ENCODE measurements at regions not wholly inside any gene's neighbourhood (a gene's known extent, or its start where the extent isn't known, plus 50 kb on each side); places are given as distances from the start of the nearest gene placed in this dataset.

- Mint-ChIP-seq H3K27me3 (no peaks in the 10 kb centered on the region), H3K27ac (no peak overlapping the region), H3K4me1 (ENCODE audit: unreplicated experiment) (no peaks in the 10 kb centered on the region), H3K4me3 (no peak overlapping the region), H3K9me3 (no peaks in the 10 kb centered on the region), H3K36me3 (no peaks in the 10 kb centered on the region)
- DNase-seq (ENCODE audit: extremely low spot score, unreplicated experiment), result no peak
- TF ChIP-seq, protein P1, sequence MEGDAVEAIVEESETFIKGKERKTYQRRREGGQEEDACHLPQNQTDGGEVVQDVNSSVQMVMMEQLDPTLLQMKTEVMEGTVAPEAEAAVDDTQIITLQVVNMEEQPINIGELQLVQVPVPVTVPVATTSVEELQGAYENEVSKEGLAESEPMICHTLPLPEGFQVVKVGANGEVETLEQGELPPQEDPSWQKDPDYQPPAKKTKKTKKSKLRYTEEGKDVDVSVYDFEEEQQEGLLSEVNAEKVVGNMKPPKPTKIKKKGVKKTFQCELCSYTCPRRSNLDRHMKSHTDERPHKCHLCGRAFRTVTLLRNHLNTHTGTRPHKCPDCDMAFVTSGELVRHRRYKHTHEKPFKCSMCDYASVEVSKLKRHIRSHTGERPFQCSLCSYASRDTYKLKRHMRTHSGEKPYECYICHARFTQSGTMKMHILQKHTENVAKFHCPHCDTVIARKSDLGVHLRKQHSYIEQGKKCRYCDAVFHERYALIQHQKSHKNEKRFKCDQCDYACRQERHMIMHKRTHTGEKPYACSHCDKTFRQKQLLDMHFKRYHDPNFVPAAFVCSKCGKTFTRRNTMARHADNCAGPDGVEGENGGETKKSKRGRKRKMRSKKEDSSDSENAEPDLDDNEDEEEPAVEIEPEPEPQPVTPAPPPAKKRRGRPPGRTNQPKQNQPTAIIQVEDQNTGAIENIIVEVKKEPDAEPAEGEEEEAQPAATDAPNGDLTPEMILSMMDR (conservative IDR thresholded peaks at IDR 0.05), result no peak
Measured at GRCh38 chr2:82795446-82795845, 1663.6 kb downstream of the SUCLG1 start.

GRCh38 chr2:82793711-82794435 is 1665.2 kb downstream of the SUCLG1 start:
- TF ChIP-seq, protein P1 (conservative IDR thresholded peaks at IDR 0.05), result no peak
- Mint-ChIP-seq H3K27ac (no peak overlapping the region), H3K36me3 (no peaks in the 10 kb centered on the region)

DNA sequence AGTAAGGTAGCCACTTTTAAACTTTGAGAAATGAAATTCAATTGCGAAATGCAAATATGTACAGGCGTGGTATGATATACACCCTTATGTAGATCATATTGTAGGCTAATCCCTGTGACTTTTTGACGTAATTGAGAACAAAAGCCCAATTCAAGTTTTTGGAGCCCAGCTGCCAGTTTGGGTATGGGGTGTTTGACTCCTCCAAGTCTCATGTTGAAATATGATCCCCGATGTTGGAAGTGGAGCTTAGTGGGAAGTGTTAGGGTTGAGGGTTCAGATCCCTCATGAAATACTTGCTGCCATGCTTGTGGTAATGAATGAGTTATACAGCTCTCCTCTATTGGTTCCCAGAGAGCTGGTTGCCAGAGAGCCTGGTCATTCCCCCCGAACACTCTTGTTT is 1666.8 kb downstream of the SUCLG1 start:
- Mint-ChIP-seq H3K36me3 (no peaks in the 10 kb centered on the region), H3K4me3 (no peak overlapping the region), H3K27ac (no peak overlapping the region), H3K9me3 (no peaks in the 10 kb centered on the region), H3K27me3 (no peaks in the 10 kb centered on the region), H3K4me1 (ENCODE audit: unreplicated experiment) (no peaks in the 10 kb centered on the region)
- DNase-seq (ENCODE audit: extremely low spot score, unreplicated experiment), result no peak
- TF ChIP-seq, protein P1 (conservative IDR thresholded peaks at IDR 0.05), result no peak

More at GRCh38 chr2:82793711-82794435, 1665.2 kb downstream of the SUCLG1 start:
- H3K9me3 Mint-ChIP-seq, result no peaks in the 10 kb centered on the region
- no peaks in the 10 kb centered on the region for H3K4me1 Mint-ChIP-seq (ENCODE audit: unreplicated experiment)
- DNase-seq (ENCODE audit: extremely low spot score, unreplicated experiment), result no peak
- no peak overlapping the region for H3K4me3 Mint-ChIP-seq
- H3K27me3 Mint-ChIP-seq, result no peaks in the 10 kb centered on the region

DNA sequence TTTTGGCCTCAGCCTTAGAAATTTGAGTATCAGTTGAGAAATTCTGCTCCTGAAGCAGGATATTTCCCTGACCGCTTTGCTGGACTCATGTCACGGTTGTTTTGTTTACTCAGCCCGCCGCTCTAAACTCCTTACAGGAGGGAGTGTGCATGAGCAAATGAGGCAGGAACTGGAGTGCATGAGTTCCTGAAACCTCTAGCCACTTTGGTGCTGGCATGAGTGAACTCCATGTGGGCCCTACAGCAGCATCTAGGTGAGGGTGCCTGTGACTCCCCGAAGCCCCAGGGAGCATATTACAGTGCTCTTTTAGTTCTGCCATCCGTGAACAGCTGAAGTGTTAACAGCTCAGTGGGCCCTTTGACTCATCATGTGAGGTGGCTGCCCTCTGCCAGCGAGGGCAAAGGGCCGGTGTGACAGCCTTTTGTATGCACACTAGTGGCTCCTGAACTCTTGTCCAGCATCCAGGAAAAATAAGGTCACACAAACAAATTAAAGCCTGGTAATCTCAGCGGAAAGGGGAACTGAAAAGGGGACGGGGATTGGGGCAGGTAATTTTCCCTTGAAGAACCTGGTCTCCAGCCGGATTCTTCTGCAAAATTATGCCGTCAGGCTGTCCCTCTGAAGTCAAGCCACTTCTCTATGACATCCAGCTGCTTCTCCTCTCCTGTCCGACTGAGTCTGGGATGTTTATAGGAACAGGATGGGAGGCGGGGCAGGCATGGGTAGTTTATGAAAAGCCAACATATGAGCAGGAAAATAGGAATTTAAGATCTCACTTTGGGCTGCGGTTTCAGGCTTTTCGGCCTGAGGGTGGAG is 1668.7 kb downstream of the SUCLG1 start:
- H3K4me3 Mint-ChIP-seq, result no peak overlapping the region

DNA sequence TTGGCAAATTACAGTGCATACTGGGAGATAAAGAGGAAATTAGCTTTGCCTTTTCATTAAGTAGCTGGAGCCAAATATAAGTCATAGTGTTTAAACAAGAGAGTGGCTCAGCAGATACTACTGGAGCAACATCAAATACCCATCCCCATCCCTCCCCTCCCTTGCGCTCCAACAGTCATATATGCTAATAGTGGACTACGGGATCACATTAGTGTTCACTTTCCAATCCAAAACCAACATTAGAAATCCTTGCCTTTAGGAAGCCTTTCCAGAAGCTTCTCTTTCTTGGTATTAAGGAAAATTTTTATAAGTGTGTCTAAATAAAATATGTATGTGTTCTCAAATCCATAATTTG is 1669.3 kb downstream of the SUCLG1 start:
- H3K27me3 Mint-ChIP-seq, result no peaks in the 10 kb centered on the region
- H3K4me1 Mint-ChIP-seq (ENCODE audit: unreplicated experiment), result no peaks in the 10 kb centered on the region
- H3K36me3 Mint-ChIP-seq, result no peaks in the 10 kb centered on the region
- TF ChIP-seq, protein P1 (conservative IDR thresholded peaks at IDR 0.05), result no peak
- no peak overlapping the region for H3K4me3 Mint-ChIP-seq
- H3K27ac Mint-ChIP-seq, result no peak overlapping the region
- H3K9me3 Mint-ChIP-seq, result no peaks in the 10 kb centered on the region
- no peak for DNase-seq (ENCODE audit: extremely low spot score, unreplicated experiment)

More for the DNA sequence above, 1668.7 kb downstream of the SUCLG1 start:
- Mint-ChIP-seq H3K36me3 (no peaks in the 10 kb centered on the region), H3K4me1 (ENCODE audit: unreplicated experiment) (no peaks in the 10 kb centered on the region), H3K27me3 (no peaks in the 10 kb centered on the region), H3K27ac (no peak overlapping the region), H3K9me3 (no peaks in the 10 kb centered on the region)
- TF ChIP-seq, protein P1 (conservative IDR thresholded peaks at IDR 0.05), result no peak
- DNase-seq (ENCODE audit: extremely low spot score, unreplicated experiment), result no peak
